Iris pigment epithelial cell (primary cell): ENCODE measurements at regions not wholly inside any gene's neighbourhood (a gene's known extent, or its start where the extent isn't known, plus 50 kb on each side); places are given as distances from the start of the nearest gene placed in this dataset.
A peak's percentile ranks its signal among the peaks of the same experiment; 100 is the strongest.
"Not testable (repeated sequence)": the region's sequence is repeated elsewhere in the genome, so short reads cannot be mapped to it uniquely, and the experiment has no call there.

Source experiments
- DNase-seq: peaks from one replicate; pipeline ENCODE4 v3.0.0-alpha.2; 2011; ENCODE audit warnings: low read depth

DNA sequence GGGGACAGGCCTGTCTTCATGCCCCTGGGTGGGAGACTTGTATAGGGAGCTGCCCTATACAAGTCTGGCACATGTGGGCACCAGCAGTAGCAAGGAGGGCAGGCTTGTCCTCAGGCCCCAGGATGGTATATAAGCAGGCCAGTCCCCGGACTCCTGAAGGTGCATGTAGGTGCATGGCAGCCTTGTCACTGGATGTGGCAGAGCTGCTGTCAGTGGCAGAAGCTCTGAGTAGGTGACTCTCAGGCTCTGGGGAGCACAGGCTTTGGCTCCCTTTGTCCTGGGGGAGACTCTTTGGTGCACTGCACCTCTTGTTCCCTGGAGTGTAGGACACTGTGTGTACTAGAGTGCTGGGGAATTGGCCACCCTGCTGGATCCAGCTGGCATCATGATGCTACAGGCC lies 376.7 kb upstream of the DIPK2B start:
- DNase-seq, result no peak

GRCh38 chrX:45571453-45571852 lies 370.8 kb upstream of the DIPK2B start:
- no peak for DNase-seq

- DNase-seq, result no peak
These were observed 365.8 kb upstream of the DIPK2B start for GRCh38 chrX:45566456-45566855.

- DNase-seq, result peak; percentile 11
These were observed 356.7 kb upstream of the DIPK2B start for GRCh38 chrX:45557387-45557786.

DNA sequence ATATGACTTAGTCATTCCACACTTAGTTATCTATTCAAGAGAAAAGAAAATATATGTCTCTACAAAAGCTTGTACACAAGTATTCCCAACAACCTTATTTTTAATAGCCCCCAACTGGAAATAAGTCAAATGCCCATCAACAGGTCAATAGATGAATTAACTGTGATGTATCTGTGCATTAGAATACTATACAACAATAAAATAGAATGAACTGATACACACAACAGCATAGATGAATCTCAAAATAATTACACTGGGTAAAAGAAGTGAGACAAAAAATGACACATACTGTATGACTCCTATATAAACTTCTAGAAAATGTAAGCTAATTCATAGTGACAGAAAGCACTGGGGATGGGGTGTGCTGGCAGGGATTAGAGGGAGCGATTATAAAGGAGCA lies 354.1 kb upstream of the DIPK2B start:
- DNase-seq, result no peak

DNA sequence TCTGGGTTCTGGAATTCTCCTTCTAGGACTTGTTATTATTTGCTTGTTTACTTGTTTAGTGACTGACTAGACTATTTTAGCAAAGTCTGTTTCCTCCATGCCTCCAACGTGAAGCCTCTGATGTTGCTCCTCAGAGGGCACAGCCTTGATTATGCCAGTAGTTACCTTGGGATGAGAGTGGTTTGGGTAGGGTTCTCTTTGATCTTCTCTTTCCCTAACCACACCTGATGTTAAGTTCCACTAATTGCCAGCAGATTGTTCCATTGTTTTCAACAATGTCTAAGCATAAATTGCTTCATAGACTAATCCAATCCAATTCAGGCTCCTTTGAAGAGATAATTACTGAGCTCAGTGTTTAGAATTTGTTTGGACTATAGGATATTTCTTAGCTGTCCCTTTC lies 352.7 kb upstream of the DIPK2B start:
- DNase-seq, result no peak

DNA sequence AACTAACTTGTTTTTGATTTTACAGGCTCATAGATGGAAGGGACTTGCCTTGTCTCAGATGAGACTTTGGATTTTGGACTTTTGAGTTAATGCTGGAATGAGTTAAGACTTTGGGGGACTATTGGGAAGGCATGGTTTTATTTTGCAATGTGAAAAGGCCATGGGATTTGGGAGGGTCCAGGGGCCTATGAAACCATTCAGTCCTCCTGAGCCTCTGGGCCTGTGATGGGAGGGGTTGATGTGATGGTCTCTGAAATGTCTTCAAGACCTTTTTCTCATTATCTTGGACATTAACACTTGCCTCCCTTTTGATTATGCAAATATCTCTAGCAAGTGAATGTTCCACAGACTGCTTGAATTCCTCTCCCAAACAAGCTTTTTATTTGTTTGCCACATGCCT lies 346.0 kb upstream of the DIPK2B start:
- DNase-seq, result not testable (repeated sequence)

DNA sequence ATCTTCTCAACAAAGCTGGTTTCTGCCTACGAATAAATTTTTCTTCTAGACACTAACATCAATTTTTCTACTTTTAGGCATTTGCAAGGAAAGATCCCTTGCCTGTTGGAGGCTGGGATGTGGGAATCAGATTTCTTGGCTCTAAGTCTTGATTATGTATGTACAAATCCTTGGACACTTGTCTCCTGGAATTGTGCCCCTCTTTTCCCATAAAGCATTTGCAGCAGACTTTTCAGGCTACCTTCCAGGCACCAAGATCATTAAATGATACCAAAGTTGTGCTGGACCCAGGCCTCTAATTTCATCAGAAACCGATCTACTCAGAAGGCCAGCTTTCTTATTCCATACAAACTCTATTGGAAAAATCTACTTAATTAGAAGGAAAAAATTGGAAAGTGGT lies 339.5 kb upstream of the DIPK2B start:
- no peak for DNase-seq

DNA sequence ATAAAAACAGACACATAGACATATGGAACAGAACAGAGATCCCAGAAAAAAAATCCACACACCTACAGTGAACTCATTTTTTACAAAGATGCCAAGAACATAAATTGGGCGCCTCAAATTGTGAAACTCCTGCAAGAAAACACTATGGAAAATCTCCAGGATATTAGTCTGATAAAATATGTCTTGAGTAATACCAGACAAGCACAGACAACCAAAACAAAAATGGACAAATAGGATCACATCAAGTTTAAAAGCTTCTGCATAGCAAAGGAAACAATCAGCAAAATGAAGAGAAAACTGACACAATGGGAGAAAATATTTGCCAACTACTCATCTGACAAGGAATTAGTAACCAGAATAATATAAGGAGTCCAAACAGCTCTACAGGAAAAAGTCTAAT lies 337.3 kb upstream of the DIPK2B start:
- DNase-seq, result no peak

- DNase-seq, result peak; percentile 25
These were observed 327.2 kb upstream of the DIPK2B start for GRCh38 chrX:45527834-45528233.

- no peak for DNase-seq
These were observed 324.1 kb upstream of the DIPK2B start for GRCh38 chrX:45524805-45525204.

DNA sequence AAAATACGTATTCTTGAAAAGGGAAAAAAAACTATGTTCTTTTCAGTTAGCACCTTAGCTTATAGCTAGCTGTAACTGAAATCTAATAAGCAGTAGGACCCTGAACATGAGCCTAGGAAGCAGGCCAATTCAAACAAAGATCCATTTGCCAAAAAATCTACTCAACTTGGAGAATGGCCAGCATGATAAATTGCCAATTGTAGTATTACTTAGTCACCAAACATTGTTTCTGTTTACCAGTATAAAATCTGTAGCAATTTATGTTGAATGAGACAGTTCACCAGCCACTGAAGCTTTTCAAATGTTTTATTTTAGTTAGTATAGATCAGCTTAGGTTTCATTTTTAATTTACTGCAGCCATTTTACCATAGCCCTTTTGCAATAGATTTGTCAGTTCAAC lies 323.6 kb upstream of the DIPK2B start:
- peak; percentile 75 for DNase-seq

- no peak for DNase-seq
These were observed 317.9 kb upstream of the DIPK2B start for GRCh38 chrX:45518552-45518951.

DNA sequence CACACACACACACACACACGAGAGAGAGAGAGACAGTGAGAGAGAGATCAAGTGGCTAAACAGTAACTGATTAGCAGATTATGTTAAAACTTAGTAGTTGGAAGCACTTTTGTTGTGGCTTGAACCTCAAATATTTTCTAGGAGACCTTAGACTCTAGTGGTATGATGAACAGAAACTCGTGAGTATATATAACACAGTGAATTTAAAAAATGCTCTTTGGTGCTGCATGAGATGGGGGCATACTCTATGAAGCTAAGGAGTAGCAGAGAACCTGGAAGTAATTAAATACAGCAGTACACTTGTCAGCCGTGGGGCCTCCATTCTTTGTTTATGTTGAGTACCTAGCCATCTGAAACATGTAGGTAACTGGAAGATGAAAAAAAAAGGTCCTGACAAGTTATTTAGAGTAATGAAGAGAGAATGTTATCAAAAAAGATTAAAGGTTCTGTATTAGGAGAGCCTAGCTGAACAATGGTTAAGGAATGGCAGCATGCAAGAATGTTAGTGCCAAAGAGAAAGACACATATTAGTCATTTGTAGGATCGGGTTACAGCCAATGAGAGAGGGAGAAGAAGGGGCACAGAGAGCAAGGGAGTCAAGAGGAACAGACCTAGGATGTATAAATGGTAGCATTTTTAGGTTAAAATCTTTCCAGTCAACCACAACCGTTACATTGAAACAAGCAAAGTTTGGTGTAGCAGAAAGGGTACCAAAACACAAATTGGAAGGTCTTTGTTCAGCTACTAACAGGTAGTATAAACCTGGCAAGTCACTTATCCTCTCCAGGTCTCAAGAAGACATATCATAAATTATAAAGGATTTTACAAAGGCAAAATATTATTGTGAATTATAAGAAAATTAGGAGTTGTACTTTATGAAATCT lies 316.7 kb upstream of the DIPK2B start:
- DNase-seq, result peak; percentile 84

DNA sequence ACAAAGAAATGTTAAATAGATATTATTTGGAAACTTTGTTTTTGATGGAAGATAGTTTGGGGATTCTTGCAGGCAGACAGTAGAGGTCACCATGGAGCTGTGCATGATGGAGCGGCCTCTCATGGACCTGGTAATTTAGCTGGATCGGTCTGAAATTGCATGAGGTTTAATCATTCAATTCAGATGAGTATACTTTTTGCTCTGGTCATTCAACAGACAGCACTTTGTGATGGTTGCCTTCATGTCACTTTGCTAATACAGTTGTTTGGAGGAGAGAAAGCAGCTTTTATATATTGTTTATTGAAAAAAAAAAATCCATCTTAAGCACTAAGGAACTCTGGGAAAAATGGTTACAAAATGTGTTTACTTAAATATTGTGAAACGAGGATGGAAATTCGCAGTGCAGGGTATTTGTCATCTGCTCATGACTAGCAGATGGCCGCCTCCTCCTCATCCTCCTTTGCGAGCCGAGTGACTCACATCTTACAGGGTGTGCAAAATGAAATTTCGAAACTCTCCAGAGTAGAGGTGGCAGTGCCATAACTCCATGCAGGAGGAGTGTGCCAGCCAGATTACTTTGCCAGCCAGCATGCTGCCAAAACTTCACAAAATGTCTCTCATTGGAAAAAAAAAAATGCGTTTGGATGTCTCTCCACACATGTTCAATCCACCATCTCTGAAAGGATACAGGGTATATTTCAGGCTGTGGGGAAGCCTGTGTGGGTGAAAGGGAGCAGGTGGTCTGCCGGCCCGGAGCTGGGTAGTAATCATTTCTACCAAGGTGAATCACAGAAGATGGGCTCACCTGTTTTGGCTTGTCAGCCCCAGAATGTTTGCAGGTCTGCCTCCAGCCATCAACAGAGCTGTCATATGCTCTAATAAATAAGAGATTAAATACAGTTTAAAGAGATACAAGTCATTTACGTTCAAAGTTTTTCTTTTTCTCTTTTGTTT lies 314.9 kb upstream of the DIPK2B start:
- DNase-seq, result peak; percentile 93

- DNase-seq, result no peak
These were observed 312.4 kb upstream of the DIPK2B start for GRCh38 chrX:45513042-45513441.

DNA sequence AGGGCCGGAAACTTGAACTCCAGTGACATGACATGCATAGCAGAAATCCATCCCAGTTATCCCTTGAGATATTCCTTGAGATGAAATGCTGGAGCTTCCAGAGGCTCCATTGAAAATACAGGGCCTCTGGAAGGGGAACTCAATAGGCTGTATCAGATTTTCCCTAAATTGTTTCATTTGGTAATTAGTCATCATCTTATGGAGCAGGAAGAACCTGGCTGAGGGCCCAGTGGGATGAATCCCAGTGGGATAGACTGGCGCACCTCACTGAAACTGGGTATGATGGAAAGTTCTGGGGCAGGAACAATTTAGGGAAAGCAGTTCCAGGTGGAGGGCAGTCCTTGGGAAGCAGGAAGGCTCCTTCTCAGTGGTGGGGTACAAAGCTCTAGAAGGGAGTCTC lies 307.8 kb upstream of the DIPK2B start:
- no peak for DNase-seq

DNA sequence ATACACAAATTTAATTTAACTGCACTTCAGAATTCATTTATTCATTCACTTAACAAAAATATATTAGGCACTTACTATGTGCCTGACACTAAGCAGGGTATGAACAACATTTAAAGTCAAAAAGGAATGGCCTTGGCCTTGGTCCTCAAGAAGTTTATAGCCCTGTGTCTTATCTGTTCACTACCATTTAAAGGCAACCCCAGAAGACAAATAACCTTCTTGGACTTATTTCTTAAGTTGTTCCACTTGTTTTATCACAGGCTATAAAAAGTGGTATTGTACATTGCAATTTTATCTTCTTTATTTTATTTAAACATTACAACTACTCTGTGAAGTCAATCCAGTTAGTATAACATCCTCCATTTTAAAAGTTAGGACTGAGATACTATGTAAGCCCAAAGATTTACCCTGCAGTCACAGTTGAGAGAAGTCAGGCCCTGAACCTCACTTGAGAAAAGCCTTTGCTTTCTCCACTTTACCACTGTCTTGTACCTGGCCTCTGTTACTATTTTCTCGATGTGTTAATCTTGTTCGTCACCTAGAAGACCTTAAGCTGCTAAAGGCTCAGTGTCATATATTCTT lies 305.6 kb upstream of the DIPK2B start:
- DNase-seq, result no peak

DNA sequence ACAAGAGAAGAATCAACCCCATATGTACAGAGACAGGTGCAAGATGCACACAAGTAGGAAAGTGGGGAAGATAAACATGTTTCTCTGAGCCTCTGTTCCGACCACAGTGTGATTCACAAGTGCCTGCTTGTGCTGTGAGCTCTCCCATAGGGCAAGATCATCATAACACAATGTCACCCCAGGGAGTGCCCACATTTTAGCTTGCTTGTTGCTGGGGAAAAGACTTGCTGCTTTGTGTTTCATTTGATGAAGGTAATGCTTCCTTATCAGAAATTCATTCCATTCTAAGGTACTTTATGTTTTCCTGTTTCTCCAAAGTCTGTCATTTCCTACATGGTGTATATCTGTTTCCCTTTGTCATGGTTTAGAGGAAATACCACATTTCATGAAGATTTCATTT lies 304.5 kb upstream of the DIPK2B start:
- peak; percentile 88 for DNase-seq

- DNase-seq, result not testable (repeated sequence)
These were observed 303.2 kb upstream of the DIPK2B start for GRCh38 chrX:45503787-45504362.

GRCh38 chrX:45502396-45502795 lies 301.7 kb upstream of the DIPK2B start:
- DNase-seq, result peak; percentile 42

DNA sequence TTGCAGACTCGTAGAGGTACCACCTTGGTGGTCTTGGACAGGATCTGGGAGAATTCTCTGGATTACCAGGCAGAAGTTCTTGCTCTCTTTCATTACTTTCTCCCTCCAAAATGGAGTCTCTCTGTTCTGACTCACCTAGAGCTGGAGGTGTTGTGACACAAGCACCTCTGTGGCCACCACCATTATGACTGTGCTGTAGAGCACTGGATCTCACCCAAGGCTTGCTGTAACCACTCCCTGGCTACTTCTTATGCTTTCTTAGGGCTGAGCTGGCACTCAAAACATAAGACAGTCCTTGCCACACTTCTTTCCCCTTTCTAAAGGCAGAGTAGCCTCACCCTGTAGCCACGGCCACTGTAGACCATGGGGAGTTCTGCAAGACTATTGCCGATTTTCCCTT lies 296.6 kb upstream of the DIPK2B start:
- no peak for DNase-seq
